Esophagus squamous epithelium (tissue), 5 donors: ENCODE measurements at regions not wholly inside any gene's neighbourhood (a gene's known extent, or its start where the extent isn't known, plus 50 kb on each side); places are given as distances from the start of the nearest gene placed in this dataset.

Experiments
- DNase-seq: peaks from one replicate; lab custom pipeline; 2025; lab: John Stamatoyannopoulos, UW
- H3K27ac ChIP-seq, 4 donors: fragments of 200-600 bp; sonication (generic); one replicate each; pipeline ENCODE4 v1.5.1; 2016 to 2019; ENCODE audit warnings: mild to moderate bottlenecking in 1 of 4
- H3K27me3 ChIP-seq, 4 donors: fragments of 200-600 bp; sonication (generic); 1 replicate in 3 of 4; 2 replicates in 1 of 4; pipeline versions ENCODE4 v1.5.1 to v1.6.0; 2017 to 2021; ENCODE audit warnings: antibody characterized with exemption in 1 of 4
- H3K36me3 ChIP-seq, 3 donors: fragments of 200-600 bp; sonication (generic); one replicate each; pipeline ENCODE4 v1.5.1; 2016 to 2019
- H3K4me1 ChIP-seq, 3 donors: fragments of 200-600 bp; sonication (generic); one replicate each; pipeline ENCODE4 v1.5.1; 2017 to 2019
- H3K4me3 ChIP-seq, 4 donors: fragments of 200-600 bp; sonication (generic); 1 replicate in 3 of 4; 2 replicates in 1 of 4; pipeline ENCODE4 v1.5.1; 2016 to 2019; ENCODE audit warnings: mild to moderate bottlenecking in 2 of 4, moderate library complexity in 1 of 4
- H3K9me3 ChIP-seq, 3 donors: fragments of 200-600 bp; sonication (generic); one replicate each; pipeline ENCODE4 v1.5.1; 2016 to 2019
- CTCF ChIP-seq, 6 experiments: fragments of 450-650 bp in 4 of 6; fragments of 200-600 bp in 2 of 6; sonication (generic) in 2 of 6; IDR thresholded peaks; one replicate each; pipeline ENCODE4 v1.5.1; 2016 to 2019; ENCODE audit warnings: antibody characterized with exemption in 6 of 6, mild to moderate bottlenecking in 4 of 6, moderate library complexity in 4 of 6
- POLR2A ChIP-seq, 4 donors: fragments of 450-650 bp; IDR thresholded peaks; one replicate each; pipeline ENCODE4 v1.6.1; 2017; ENCODE audit warnings: antibody characterized with exemption in 4 of 4, mild to moderate bottlenecking in 4 of 4, moderate library complexity in 3 of 4
- WGBS, 2 donors: methylation state at CpG; one replicate each; pipeline ENCODE4 v1.1.5; 2018; 5-methylcytosine and 5-hydroxymethylcytosine counted together
- intact Hi-C: fragments of 100-400 bp; cut with DNase I; formaldehyde crosslinking; loops from one replicate; pipeline ENCODE4 v1.15.0; 2022
- donor health status: DM: yes; HTN: yes; CAD: no.

DNA sequence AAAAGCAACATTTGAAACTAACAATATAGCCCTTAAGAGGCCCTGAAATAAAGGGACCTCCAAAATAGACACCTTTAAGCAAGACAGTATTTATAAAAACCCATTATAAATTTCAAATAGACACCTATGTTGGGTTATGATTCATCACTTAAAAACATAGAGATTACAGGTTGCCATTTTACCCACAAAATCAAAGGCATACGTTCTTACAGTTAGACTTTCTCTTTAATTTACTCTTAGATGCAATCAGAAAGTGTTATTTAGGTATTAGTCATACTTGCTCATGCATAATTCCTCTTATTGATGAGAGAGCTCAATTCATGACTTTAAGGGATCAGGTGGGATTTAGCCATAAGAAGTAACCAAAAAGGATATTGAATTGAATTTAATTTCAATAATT lies 51.5 kb upstream of the TMEM200A start:
- H3K27ac ChIP-seq: no peak overlapping the region
- intact Hi-C loops: no loop called here

DNA sequence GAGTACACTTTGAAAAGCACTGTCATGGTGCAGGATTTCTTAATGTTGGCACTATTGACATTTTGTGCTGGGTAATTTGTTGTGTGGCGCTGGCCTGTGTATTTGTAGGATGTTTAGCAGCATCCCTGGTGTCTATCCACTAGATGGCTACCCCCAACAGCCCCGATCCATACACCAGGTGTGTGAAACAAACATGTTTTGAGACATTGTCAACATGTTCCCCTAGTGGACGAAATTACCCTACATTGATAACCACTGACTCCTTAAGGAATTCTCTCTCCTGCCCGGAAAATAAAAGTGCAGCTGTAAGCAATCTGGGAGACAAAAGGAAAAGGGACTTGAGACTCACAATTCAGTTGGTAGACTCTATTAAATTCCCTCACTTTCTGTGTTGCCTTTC lies 52.6 kb upstream of the TMEM200A start:
- Histone ChIP-seq H3K27me3 (no peaks in the 10 kb centered on the region), H3K27ac (no peak overlapping the region), H3K9me3 (no peaks in the 10 kb centered on the region), H3K36me3 (no peaks in the 10 kb centered on the region), H3K4me1 (peaks cover 0 to 10% (median 0%) of the 10 kb centered on the region in 3 donors), H3K4me3 (no peak overlapping the region)
- no peak for DNase-seq
- 70 to 71% methylated on average over 4 of the region's 4 CpGs for WGBS, 2 donors
- intact Hi-C loops: no loop called here
- TF ChIP-seq CTCF (IDR thresholded peaks at IDR 0.05) (no peak), POLR2A (IDR thresholded peaks at IDR 0.05) (no peak)

More for the DNA sequence above, 51.5 kb upstream of the TMEM200A start:
- no peak overlapping the region for H3K4me3 ChIP-seq
- no peaks in the 10 kb centered on the region for H3K36me3 ChIP-seq
- no peaks in the 10 kb centered on the region for H3K27me3 ChIP-seq
- no peak for TF ChIP-seq CTCF (IDR thresholded peaks at IDR 0.05)
- no peak for TF ChIP-seq POLR2A (IDR thresholded peaks at IDR 0.05)
- 32 to 36% methylated on average over 1 of the region's 1 CpG for WGBS, 2 donors
- no peak for DNase-seq
- peaks cover 0 to 10% (median 0%) of the 10 kb centered on the region in 3 donors for H3K4me1 ChIP-seq
- H3K9me3 ChIP-seq: no peaks in the 10 kb centered on the region

DNA sequence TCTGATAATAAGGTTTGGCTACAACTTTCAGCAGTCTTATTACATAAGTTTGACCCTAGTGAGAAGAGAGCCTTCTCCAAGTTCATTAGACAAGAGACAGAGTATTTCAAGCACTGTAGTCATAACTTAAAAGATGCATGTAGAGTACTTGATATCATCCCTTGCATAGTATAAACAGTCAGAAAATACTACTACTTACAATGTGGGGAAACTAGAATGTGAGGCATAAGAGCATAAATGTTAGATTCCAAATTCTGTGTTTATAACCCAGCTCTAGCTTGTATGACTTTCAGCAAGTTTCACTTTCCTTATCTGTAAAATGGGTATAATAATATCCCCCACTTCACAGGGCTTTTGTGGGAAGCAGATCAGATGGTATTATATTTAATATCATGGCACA lies 56.8 kb upstream of the TMEM200A start:
- Histone ChIP-seq H3K4me3 (no peak overlapping the region), H3K9me3 (no peaks in the 10 kb centered on the region), H3K4me1 (peaks cover 0 to 4% (median 0%) of the 10 kb centered on the region in 3 donors), H3K27ac (no peak overlapping the region), H3K27me3 (no peaks in the 10 kb centered on the region), H3K36me3 (no peaks in the 10 kb centered on the region)
- no peak for TF ChIP-seq POLR2A (IDR thresholded peaks at IDR 0.05)
- TF ChIP-seq CTCF (IDR thresholded peaks at IDR 0.05): no peak
- no peak for DNase-seq
- intact Hi-C loops: no loop called here

- H3K27me3 ChIP-seq: no peaks in the 10 kb centered on the region
- no peak overlapping the region for H3K27ac ChIP-seq
- intact Hi-C loops: no loop called here
- no peak overlapping the region for H3K4me3 ChIP-seq
- no peak for TF ChIP-seq CTCF (IDR thresholded peaks at IDR 0.05)
- TF ChIP-seq POLR2A (IDR thresholded peaks at IDR 0.05): no peak
- no peaks in the 10 kb centered on the region for H3K36me3 ChIP-seq
- H3K4me1 ChIP-seq: no peaks in the 10 kb centered on the region
- 9 to 35% methylated on average over 1 of the region's 1 CpG for WGBS, 2 donors
- no peak for DNase-seq
- H3K9me3 ChIP-seq: no peaks in the 10 kb centered on the region
Observed at GRCh38 chr6:130307752-130308361, 58.0 kb upstream of the TMEM200A start.

- WGBS, 2 donors: 36 to 41% methylated on average over 2 of the region's 2 CpGs
Observed at GRCh38 chr6:130306377-130306776, 59.4 kb upstream of the TMEM200A start.

More at GRCh38 chr6:130306377-130306776, 59.4 kb upstream of the TMEM200A start:
- TF ChIP-seq CTCF (IDR thresholded peaks at IDR 0.05): no peak
- TF ChIP-seq POLR2A (IDR thresholded peaks at IDR 0.05): no peak
- no peak for DNase-seq
- H3K4me1 ChIP-seq: no peaks in the 10 kb centered on the region
- no peaks in the 10 kb centered on the region for H3K36me3 ChIP-seq
- H3K4me3 ChIP-seq: no peak overlapping the region
- H3K9me3 ChIP-seq: no peaks in the 10 kb centered on the region
- intact Hi-C loops: no loop called here
- H3K27ac ChIP-seq: no peak overlapping the region
- no peaks in the 10 kb centered on the region for H3K27me3 ChIP-seq
